ENCODE measurements at regions not wholly inside any gene's neighbourhood (a gene's known extent, or its start where the extent isn't known, plus 50 kb on each side); places are given as distances from the start of the nearest gene placed in this dataset.

DNA sequence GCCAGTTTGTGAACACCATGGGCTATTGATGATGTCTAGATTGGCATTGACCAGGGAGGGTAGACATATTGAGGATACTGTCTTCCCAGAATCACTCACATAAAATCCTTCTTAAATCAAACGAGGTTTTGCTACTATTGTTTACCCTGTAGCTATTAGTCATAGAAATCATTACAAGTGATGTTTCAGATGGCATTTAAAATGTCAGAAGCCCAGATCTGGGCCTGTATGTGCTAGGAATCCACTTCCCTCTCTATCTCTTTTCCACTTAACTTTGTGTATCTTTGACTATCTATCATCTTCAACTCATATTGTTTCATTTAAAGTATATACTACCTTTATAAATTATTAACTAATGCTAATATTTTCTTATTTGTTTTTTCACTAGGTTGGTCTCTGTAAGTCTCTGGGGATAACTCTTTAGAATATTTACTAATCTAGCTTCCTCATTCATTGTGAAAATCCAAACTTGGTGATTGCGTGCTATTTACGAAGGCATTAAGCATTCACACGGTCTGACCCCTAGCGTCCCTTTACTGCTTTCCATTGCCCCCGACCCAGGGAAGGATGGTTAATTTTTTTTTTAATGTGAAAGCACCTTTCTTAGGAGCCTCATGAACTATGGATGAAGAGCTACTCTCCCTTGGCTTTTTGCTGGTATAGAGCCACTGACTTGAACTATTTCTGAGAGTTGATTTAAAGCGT lies 281.8 kb downstream of the GPATCH2 start:
- no peak for TF ChIP-seq CTCF (IDR thresholded peaks at IDR 0.05 in 4 of 5, conservative IDR thresholded peaks at IDR 0.05 in 1 of 5)
- TF ChIP-seq POLR2A (IDR thresholded peaks at IDR 0.05): no peak
